HCT116 (cell line): ENCODE measurements at regions not wholly inside any gene's neighbourhood (a gene's known extent, or its start where the extent isn't known, plus 50 kb on each side); places are given as distances from the start of the nearest gene placed in this dataset.

Source experiments
- ATAC-seq: fragments of 200-7000 bp; cut with Tn5 transposase; 2 replicates; pipeline ENCODE4 v1.9.1; 2020; ENCODE audit warnings: mild to moderate bottlenecking, moderate library complexity
- BruUV-seq: library from RNA; stranded (reverse); fragments of 400-500 nt; replicated peaks from 2 replicates; lab custom pipeline; 2021; lab: Mats Ljungman, UMichigan
- CTCF ChIA-PET: fragments of 300-600 bp; sonication (Branson Sonifier 250); formaldehyde crosslinking; loops from one replicate; lab custom pipeline; 2021; ENCODE audit warnings: antibody characterized with exemption; lab: Charles Lee
- POLR2A ChIA-PET: fragments of 300-600, 350-600 bp; sonication (Branson Sonifier 250); formaldehyde crosslinking; loops from one replicate; lab custom pipeline; 2021; ENCODE audit warnings: antibody characterized with exemption; lab: Charles Lee
- RAD21 ChIA-PET, 2 experiments: fragments of 300-600 bp; sonication (Branson Sonifier 250); formaldehyde crosslinking; loops; one replicate each; lab custom pipeline; 2023; ENCODE audit warnings: low total read pairs in 2 of 2; ENCODE audit not compliant: uncharacterized antibody in 2 of 2, unreplicated experiment in 2 of 2, low non-redundant PET in 1 of 2; lab: Charles Lee
- DNase-seq: peaks from one replicate; pipeline ENCODE4 v3.0.0-alpha.2; 2010; ENCODE audit warnings: low read depth, low spot score
- H2AFZ ChIP-seq: fragments of 200-600 bp; shearing (Covaris generic), sonication (generic); 2 replicates; pipeline ENCODE4 v1.6.1; 2017; ENCODE audit warnings: low read depth, mixed run types, mixed read lengths, antibody characterized with exemption, low read length; ENCODE audit not compliant: poor library complexity, severe bottlenecking
- H3K27ac ChIP-seq: 2 replicates; pipeline ENCODE4 v1.5.1; 2012; ENCODE audit warnings: low read depth, low read length
- H3K27me3 ChIP-seq: fragments of 200-600 bp; sonication (generic); 2 replicates; pipeline ENCODE4 v1.6.1; 2016; ENCODE audit warnings: mixed run types, low read length, mixed read lengths; ENCODE audit not compliant: insufficient read depth
- H3K36me3 ChIP-seq, 2 experiments: fragments of 200-500 bp in 1 of 2; fragments of 200-600 bp in 1 of 2; sonication (Bioruptor generic) in 1 of 2; sonication (generic) in 1 of 2; 2 replicates each; pipeline versions ENCODE4 v1.5.1 to v1.6.1; 2014 to 2016; ENCODE audit warnings: low read length in 2 of 2, inconsistent platforms in 1 of 2, mixed read lengths in 1 of 2, mixed run types in 1 of 2; ENCODE audit not compliant: insufficient read depth in 2 of 2, control insufficient read depth in 1 of 2
- H3K4me1 ChIP-seq, 2 experiments: fragments of 200-600 bp in 1 of 2; sonication (generic) in 1 of 2; 2 replicates each; pipeline versions ENCODE4 v1.5.1 to v1.6.1; 2012 to 2017; ENCODE audit warnings: low read length in 2 of 2, inconsistent platforms in 1 of 2, mild to moderate bottlenecking in 1 of 2, mixed read lengths in 1 of 2, mixed run types in 1 of 2, moderate library complexity in 1 of 2; ENCODE audit not compliant: insufficient read depth in 2 of 2, control insufficient read depth in 1 of 2
- H3K4me2 ChIP-seq: fragments of 200-600 bp; sonication (generic); 2 replicates; pipeline ENCODE4 v1.6.1; 2017; ENCODE audit warnings: mixed run types, low read length, mixed read lengths
- H3K4me3 ChIP-seq, 2 experiments: fragments of 200-600 bp in 1 of 2; sonication (generic) in 1 of 2; replicated peaks in 1 of 2; 2 replicates each; pipeline ENCODE4 v1.5.1; 2011 to 2016; ENCODE audit warnings: low read length in 2 of 2, control low read depth in 1 of 2, low read depth in 1 of 2, mild to moderate bottlenecking in 1 of 2, mixed read lengths in 1 of 2, mixed run types in 1 of 2
- H3K79me2 ChIP-seq: fragments of 200-600 bp; sonication (generic); 2 replicates; pipeline ENCODE4 v1.6.1; 2017; ENCODE audit warnings: mild to moderate bottlenecking, mixed run types, low read length, moderate library complexity, mixed read lengths; ENCODE audit not compliant: insufficient read depth
- H3K9ac ChIP-seq: fragments of 200-600 bp; sonication (generic); 2 replicates; pipeline ENCODE4 v1.6.1; 2016; ENCODE audit warnings: low read length, mixed read lengths
- H3K9me2 ChIP-seq: fragments of 200-600 bp; sonication (generic), shearing (Covaris generic); 2 replicates; pipeline ENCODE4 v1.6.1; 2017; ENCODE audit warnings: mixed run types, mild to moderate bottlenecking, moderate library complexity; ENCODE audit not compliant: insufficient read depth
- H3K9me3 ChIP-seq, 2 experiments: fragments of 200-500 bp in 1 of 2; fragments of 200-600 bp in 1 of 2; sonication (Bioruptor generic) in 1 of 2; sonication (generic) in 1 of 2; 2 replicates each; pipeline ENCODE4 v1.6.1; 2014 to 2017; ENCODE audit warnings: low read length in 2 of 2, mixed read lengths in 2 of 2, inconsistent platforms in 1 of 2, low read depth in 1 of 2, mild to moderate bottlenecking in 1 of 2, mixed run types in 1 of 2, moderate library complexity in 1 of 2; ENCODE audit not compliant: control insufficient read depth in 1 of 2, insufficient read depth in 1 of 2
- H4K20me1 ChIP-seq: fragments of 200-600 bp; sonication (generic), shearing (Covaris generic); 2 replicates; pipeline ENCODE4 v1.6.1; 2017; ENCODE audit warnings: mixed run types, mild to moderate bottlenecking, moderate library complexity; ENCODE audit not compliant: insufficient read depth
- ATF3 ChIP-seq: IDR thresholded peaks from 2 replicates; pipeline ENCODE4 v1.6.1; 2012
- CBX3 ChIP-seq: IDR thresholded peaks from 2 replicates; pipeline ENCODE4 v1.6.1; 2012; ENCODE audit warnings: low read depth
- CEBPB ChIP-seq: IDR thresholded peaks from 2 replicates; pipeline ENCODE4 v1.6.1; 2012; ENCODE audit warnings: low read depth
- CTCF ChIP-seq, 3 experiments: fragments of 200-600 bp in 1 of 3; sonication (generic) in 1 of 3; IDR thresholded peaks in 2 of 3; conservative IDR thresholded peaks in 1 of 3; 2 replicates each; pipeline ENCODE4 v1.5.1; 2012 to 2017; ENCODE audit warnings: low read depth in 2 of 3, low read length in 2 of 3, antibody characterized with exemption in 1 of 3, borderline replicate concordance in 1 of 3, control low read depth in 1 of 3, mild to moderate bottlenecking in 1 of 3, mixed read lengths in 1 of 3, mixed run types in 1 of 3, moderate library complexity in 1 of 3; ENCODE audit not compliant: insufficient read depth in 1 of 3
- EZH2 ChIP-seq: fragments of 200-600 bp; sonication (generic); IDR thresholded peaks from 2 replicates; pipeline ENCODE4 v1.6.1; 2017; ENCODE audit warnings: antibody characterized with exemption, mixed run types
- EZH2phosphoT487 ChIP-seq: fragments of 200-600 bp; IDR thresholded peaks from 2 replicates; pipeline ENCODE4 v1.6.1; 2018; ENCODE audit warnings: antibody characterized with exemption, borderline replicate concordance
- FOSL1 ChIP-seq: IDR thresholded peaks from 2 replicates; pipeline ENCODE4 v1.6.1; 2012; ENCODE audit warnings: low read depth
- RAD21 ChIP-seq: IDR thresholded peaks from 2 replicates; pipeline ENCODE4 v1.6.1; 2012; ENCODE audit warnings: low read depth, mild to moderate bottlenecking
- REST ChIP-seq: IDR thresholded peaks from 2 replicates; pipeline ENCODE4 v1.6.1; 2012; ENCODE audit warnings: low read depth
- SIN3A ChIP-seq: IDR thresholded peaks from 2 replicates; pipeline ENCODE4 v1.6.1; 2012; ENCODE audit warnings: low read depth
- SP1 ChIP-seq: IDR thresholded peaks from 2 replicates; pipeline ENCODE4 v1.6.1; 2012; ENCODE audit warnings: low read depth
- SRF ChIP-seq: IDR thresholded peaks from 2 replicates; pipeline ENCODE4 v1.6.1; 2012; ENCODE audit warnings: low read depth
- TCF7L2 ChIP-seq: IDR thresholded peaks from 2 replicates; pipeline ENCODE4 v1.7.0; 2011; ENCODE audit warnings: borderline replicate concordance, inconsistent platforms; ENCODE audit not compliant: insufficient read depth, insufficient read length; ENCODE audit errors: extremely low read depth
- YY1 ChIP-seq: IDR thresholded peaks from 2 replicates; pipeline ENCODE4 v1.6.1; 2011; ENCODE audit warnings: low read length, low read depth, moderate library complexity, mild to moderate bottlenecking; ENCODE audit not compliant: insufficient replicate concordance; ENCODE audit errors: extremely low read depth
- intact Hi-C: fragments of 100-400 bp; cut with micrococcal nuclease; formaldehyde crosslinking; loops from 2 replicates; pipeline ENCODE4 v1.10.0; 2022

- no TSS peak for BruUV-seq
Observed at GRCh38 chr3:40978442-40978841, 220.9 kb upstream of the CTNNB1 start.

GRCh38 chr3:40979962-40980361 lies 219.3 kb upstream of the CTNNB1 start:
- POLR2A ChIA-PET, result no interaction called here
- no peaks in the 10 kb centered on the region for H4K20me1 ChIP-seq
- no peaks in the 10 kb centered on the region for H3K9me3 ChIP-seq
- intact Hi-C loops, result no loop called here
- H3K27me3 ChIP-seq, result 0 out of 2 replicates have a peak, but pooled peaks cover 8% of the 10 kb centered on the region
- CTCF ChIA-PET, result no interaction called here
- H3K27ac ChIP-seq, result no peak overlapping the region
- H3K4me1 ChIP-seq, result no peaks in the 10 kb centered on the region
- no peaks in the 10 kb centered on the region for H3K36me3 ChIP-seq
- H3K9ac ChIP-seq, result no peak overlapping the region
- ATAC-seq (no peak), DNase-seq (no peak)
- H3K4me3 ChIP-seq, result no peak overlapping the region
- no peaks in the 10 kb centered on the region for H3K9me2 ChIP-seq
- RAD21 ChIA-PET, result no interaction called here
- no peak overlapping the region for H3K4me2 ChIP-seq
- no peak overlapping the region for H2AFZ ChIP-seq
- H3K79me2 ChIP-seq, result no peaks in the 10 kb centered on the region
- BruUV-seq, result no TSS peak
- TF ChIP-seq CBX3, result no peak
- TF ChIP-seq SIN3A, result no peak
- no peak for TF ChIP-seq EZH2
- no peak for TF ChIP-seq CTCF (IDR thresholded peaks at IDR 0.05 in 2 of 3, conservative IDR thresholded peaks at IDR 0.05 in 1 of 3; ENCODE audit: borderline replicate concordance in 1 of 3, insufficient read depth in 1 of 3, low read depth in 2 of 3, low read length in 2 of 3)
- no peak for TF ChIP-seq ATF3
- TF ChIP-seq RAD21, result no peak
- TF ChIP-seq SP1, result no peak
- no peak for TF ChIP-seq YY1
- no peak for TF ChIP-seq CEBPB
- TF ChIP-seq REST, result no peak
- no peak for TF ChIP-seq EZH2phosphoT487
- TF ChIP-seq TCF7L2, result no peak
- no peak for TF ChIP-seq FOSL1

More at GRCh38 chr3:40978442-40978841, 220.9 kb upstream of the CTNNB1 start:
- Histone ChIP-seq H4K20me1 (no peaks in the 10 kb centered on the region), H3K4me1 (no peaks in the 10 kb centered on the region), H3K9me2 (no peaks in the 10 kb centered on the region), H3K27me3 (0 out of 2 replicates have a peak, but pooled peaks cover 8% of the 10 kb centered on the region), H3K9me3 (no peaks in the 10 kb centered on the region), H2AFZ (no peak overlapping the region), H3K9ac (no peak overlapping the region), H3K79me2 (no peaks in the 10 kb centered on the region), H3K36me3 (no peaks in the 10 kb centered on the region), H3K4me3 (no peak overlapping the region), H3K4me2 (no peak overlapping the region), H3K27ac (no peak overlapping the region)
- ATAC-seq (no peak), DNase-seq (no peak)
- RAD21 ChIA-PET, result no interaction called here
- POLR2A ChIA-PET, result no interaction called here
- TF ChIP-seq SRF, result no peak
- TF ChIP-seq EZH2phosphoT487, result no peak
- CTCF ChIA-PET, result no interaction called here
- intact Hi-C loops, result no loop called here
